Liver (tissue), 3 donors: ENCODE measurements at regions not wholly inside any gene's neighbourhood (a gene's known extent, or its start where the extent isn't known, plus 50 kb on each side); places are given as distances from the start of the nearest gene placed in this dataset.

Experiments
- EGR1 ChIP-seq, 2 donors: IDR thresholded peaks; 2 replicates each; pipeline ENCODE4 v1.6.1; 2016 to 2018; ENCODE audit warnings: antibody characterized with exemption in 2 of 2, low read depth in 2 of 2
- FOXA1 ChIP-seq: IDR thresholded peaks from 2 replicates; pipeline ENCODE4 v1.6.1; 2016; ENCODE audit warnings: antibody characterized with exemption
- FOXA2 ChIP-seq: IDR thresholded peaks from 2 replicates; pipeline ENCODE4 v1.6.1; 2016; ENCODE audit warnings: antibody characterized with exemption
- JUND ChIP-seq, 2 donors: IDR thresholded peaks; 2 replicates each; pipeline ENCODE4 v1.6.1; 2016; ENCODE audit warnings: antibody characterized with exemption in 2 of 2
- TAF1 ChIP-seq: conservative IDR thresholded peaks from 2 replicates; pipeline ENCODE4 v1.6.1; 2016; ENCODE audit warnings: antibody characterized with exemption, mild to moderate bottlenecking
- TF ChIP-seq, protein P1 (sequence below): fragments of 150-350 bp; IDR thresholded peaks from 2 replicates; pipeline ENCODE4 v1.5.1; 2017; ENCODE audit warnings: improper control_type of control experiment, low read depth, low read length; ENCODE audit not compliant: missing input control
- TF ChIP-seq, protein P2 (sequence below): IDR thresholded peaks from 2 replicates; pipeline ENCODE4 v1.6.1; 2016; ENCODE audit warnings: antibody characterized with exemption, mild to moderate bottlenecking
- donor health status: healthy.
- donor health status: healthy.

DNA sequence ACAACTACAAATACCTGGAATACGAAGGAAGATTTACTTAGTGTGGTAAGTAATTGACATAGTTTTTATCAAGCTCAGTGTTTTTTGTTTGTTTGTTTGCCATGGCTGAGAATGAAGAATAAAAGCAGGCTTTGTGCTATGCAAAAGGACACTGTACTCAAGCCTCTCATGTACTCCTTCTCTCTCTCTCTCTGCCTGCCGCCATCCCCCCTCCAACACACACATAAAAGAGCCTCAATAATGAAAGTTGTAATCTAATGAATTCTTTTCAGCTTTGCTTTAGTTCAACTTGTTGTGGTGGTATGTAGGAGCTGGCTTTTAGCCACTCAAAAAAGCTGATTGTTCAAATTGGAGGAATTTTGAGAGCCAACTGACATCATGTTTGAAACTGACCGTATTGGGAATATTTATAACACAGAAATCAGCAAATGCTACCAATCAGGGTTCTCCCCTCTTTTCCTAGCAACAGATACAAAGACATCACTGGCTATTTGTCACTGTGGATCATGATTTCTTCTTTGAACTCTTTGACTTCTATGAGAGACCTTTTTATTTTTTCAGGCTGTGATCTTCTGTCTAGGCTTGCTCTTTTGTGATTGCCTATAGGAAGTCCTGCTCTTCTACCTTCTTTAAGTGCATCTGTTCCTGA is 1148.8 kb downstream of the RAPGEF2 start:
- TF ChIP-seq, protein P1, sequence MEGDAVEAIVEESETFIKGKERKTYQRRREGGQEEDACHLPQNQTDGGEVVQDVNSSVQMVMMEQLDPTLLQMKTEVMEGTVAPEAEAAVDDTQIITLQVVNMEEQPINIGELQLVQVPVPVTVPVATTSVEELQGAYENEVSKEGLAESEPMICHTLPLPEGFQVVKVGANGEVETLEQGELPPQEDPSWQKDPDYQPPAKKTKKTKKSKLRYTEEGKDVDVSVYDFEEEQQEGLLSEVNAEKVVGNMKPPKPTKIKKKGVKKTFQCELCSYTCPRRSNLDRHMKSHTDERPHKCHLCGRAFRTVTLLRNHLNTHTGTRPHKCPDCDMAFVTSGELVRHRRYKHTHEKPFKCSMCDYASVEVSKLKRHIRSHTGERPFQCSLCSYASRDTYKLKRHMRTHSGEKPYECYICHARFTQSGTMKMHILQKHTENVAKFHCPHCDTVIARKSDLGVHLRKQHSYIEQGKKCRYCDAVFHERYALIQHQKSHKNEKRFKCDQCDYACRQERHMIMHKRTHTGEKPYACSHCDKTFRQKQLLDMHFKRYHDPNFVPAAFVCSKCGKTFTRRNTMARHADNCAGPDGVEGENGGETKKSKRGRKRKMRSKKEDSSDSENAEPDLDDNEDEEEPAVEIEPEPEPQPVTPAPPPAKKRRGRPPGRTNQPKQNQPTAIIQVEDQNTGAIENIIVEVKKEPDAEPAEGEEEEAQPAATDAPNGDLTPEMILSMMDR: no peak
- TF ChIP-seq FOXA1 (no peak), EGR1 (IDR thresholded peaks at IDR 0.05; ENCODE audit: low read depth in 2 of 2) (no peak), TAF1 (no peak), JUND (IDR thresholded peaks at IDR 0.05) (no peak), FOXA2 (no peak)
- TF ChIP-seq, protein P2, sequence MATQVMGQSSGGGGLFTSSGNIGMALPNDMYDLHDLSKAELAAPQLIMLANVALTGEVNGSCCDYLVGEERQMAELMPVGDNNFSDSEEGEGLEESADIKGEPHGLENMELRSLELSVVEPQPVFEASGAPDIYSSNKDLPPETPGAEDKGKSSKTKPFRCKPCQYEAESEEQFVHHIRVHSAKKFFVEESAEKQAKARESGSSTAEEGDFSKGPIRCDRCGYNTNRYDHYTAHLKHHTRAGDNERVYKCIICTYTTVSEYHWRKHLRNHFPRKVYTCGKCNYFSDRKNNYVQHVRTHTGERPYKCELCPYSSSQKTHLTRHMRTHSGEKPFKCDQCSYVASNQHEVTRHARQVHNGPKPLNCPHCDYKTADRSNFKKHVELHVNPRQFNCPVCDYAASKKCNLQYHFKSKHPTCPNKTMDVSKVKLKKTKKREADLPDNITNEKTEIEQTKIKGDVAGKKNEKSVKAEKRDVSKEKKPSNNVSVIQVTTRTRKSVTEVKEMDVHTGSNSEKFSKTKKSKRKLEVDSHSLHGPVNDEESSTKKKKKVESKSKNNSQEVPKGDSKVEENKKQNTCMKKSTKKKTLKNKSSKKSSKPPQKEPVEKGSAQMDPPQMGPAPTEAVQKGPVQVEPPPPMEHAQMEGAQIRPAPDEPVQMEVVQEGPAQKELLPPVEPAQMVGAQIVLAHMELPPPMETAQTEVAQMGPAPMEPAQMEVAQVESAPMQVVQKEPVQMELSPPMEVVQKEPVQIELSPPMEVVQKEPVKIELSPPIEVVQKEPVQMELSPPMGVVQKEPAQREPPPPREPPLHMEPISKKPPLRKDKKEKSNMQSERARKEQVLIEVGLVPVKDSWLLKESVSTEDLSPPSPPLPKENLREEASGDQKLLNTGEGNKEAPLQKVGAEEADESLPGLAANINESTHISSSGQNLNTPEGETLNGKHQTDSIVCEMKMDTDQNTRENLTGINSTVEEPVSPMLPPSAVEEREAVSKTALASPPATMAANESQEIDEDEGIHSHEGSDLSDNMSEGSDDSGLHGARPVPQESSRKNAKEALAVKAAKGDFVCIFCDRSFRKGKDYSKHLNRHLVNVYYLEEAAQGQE: no peak
